ENCODE measurements at regions not wholly inside any gene's neighbourhood (a gene's known extent, or its start where the extent isn't known, plus 50 kb on each side); places are given as distances from the start of the nearest gene placed in this dataset.
"Not testable (repeated sequence)": the region's sequence is repeated elsewhere in the genome, so short reads cannot be mapped to it uniquely, and the experiment has no call there.

DNA sequence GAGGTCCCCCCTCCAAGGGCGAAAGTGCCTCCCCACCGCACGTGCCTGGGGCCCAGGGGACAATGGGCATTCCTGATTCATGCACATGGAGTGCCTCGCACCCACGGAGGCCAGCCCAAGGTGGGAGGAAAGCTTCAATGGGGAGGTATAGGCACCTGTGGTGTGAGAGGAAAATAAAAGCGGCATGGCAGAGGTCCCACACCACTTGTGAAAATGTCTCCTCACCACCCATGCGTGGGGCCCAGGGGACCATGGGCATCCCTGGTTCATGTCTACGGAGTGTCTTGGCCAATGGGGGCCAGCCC is 384.7 kb downstream of the ALG10 start:
- no peak for DNase-seq (ENCODE audit: low spot score)

DNA sequence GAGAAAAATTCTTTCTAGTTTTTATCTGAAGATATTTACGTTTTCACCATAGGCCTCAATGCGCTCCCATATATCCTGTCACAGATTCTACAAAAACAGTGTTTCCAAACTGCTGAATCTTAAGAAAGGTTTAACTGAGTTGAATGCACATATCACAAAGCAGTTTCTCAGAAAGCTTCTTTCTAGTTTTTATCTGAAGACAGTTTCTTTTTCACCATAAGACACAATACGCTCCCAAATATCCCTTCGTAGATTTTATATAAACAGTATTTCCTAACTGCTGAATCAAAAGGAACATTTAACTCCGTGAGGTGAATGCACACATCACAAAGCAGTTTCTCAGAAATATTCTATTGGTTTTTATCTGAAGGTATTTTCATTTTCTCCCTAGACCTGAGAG is 385.5 kb downstream of the ALG10 start:
- no peak for DNase-seq (ENCODE audit: low spot score)

DNA sequence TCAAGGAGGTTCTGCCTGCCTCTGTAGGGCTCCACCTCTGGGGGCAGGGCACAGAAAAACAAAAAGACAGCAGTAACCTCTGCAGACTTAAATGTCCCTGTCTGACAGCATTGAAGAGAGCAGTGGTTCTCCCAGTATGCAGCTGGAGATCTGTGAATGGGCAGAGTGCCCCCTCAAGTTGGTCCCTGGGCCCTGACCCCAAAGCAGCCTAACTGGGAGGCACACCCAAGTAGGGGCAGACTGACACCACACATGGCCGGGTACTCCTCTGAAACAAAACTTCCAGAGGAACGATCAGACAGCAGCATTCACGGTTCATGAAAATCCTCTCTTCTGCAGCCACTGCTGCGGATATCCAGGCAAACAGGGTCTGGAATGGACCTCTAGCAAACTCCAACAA is 409.2 kb downstream of the ALG10 start:
- DNase-seq (ENCODE audit: low spot score): not testable (repeated sequence)

Measured in hematopoietic multipotent progenitor cell treated with erythropoietin and hydrocortisone succinate and interleukin-3 and kit ligand, for 15 days (in vitro differentiated cells).